Tibial artery (tissue), 4 donors: ENCODE measurements at regions not wholly inside any gene's neighbourhood (a gene's known extent, or its start where the extent isn't known, plus 50 kb on each side); places are given as distances from the start of the nearest gene placed in this dataset.

Source experiments
- DNase-seq, 2 donors: peaks; one replicate each; pipeline ENCODE4 v3.0.0-alpha.2; 2019
- H3K27ac ChIP-seq, 2 donors: fragments of 200-600 bp; sonication (generic) in 1 of 2; 1 replicate in 1 of 2; 2 replicates in 1 of 2; pipeline ENCODE4 v1.5.1; 2018 to 2019; ENCODE audit warnings: mild to moderate bottlenecking in 1 of 2
- H3K27me3 ChIP-seq, 2 donors: fragments of 200-600 bp; sonication (generic) in 1 of 2; one replicate each; pipeline versions ENCODE4 v1.5.1 to v1.6.0; 2016 to 2019
- H3K36me3 ChIP-seq, 3 donors: fragments of 200-600 bp; sonication (generic) in 2 of 3; one replicate each; pipeline ENCODE4 v1.5.1; 2016 to 2019; ENCODE audit warnings: mild to moderate bottlenecking in 2 of 3
- H3K4me1 ChIP-seq, 4 donors: fragments of 200-600 bp; sonication (generic) in 2 of 4; 1 replicate in 3 of 4; 2 replicates in 1 of 4; pipeline ENCODE4 v1.5.1; 2016 to 2019
- H3K4me3 ChIP-seq, 2 donors: fragments of 200-600 bp; sonication (generic) in 1 of 2; 1 replicate in 1 of 2; 2 replicates in 1 of 2; pipeline ENCODE4 v1.5.1; 2018 to 2019; ENCODE audit warnings: mild to moderate bottlenecking in 2 of 2
- H3K9me3 ChIP-seq, 3 donors: fragments of 200-600 bp; sonication (generic) in 1 of 3; one replicate each; pipeline ENCODE4 v1.5.1; 2016 to 2019
- intact Hi-C: fragments of 100-400 bp; cut with DNase I; formaldehyde crosslinking; loops from one replicate; pipeline ENCODE4 v1.15.0; 2023; ENCODE audit warnings: low total_unique reads
- TF ChIP-seq, protein P1 (sequence below), 2 experiments: fragments of 200-600 bp in 1 of 2; fragments of 450-650 bp in 1 of 2; IDR thresholded peaks; one replicate each; pipeline ENCODE4 v1.5.1; 2017 to 2019; ENCODE audit warnings: antibody characterized with exemption in 2 of 2, mild to moderate bottlenecking in 1 of 2, moderate library complexity in 1 of 2

DNA sequence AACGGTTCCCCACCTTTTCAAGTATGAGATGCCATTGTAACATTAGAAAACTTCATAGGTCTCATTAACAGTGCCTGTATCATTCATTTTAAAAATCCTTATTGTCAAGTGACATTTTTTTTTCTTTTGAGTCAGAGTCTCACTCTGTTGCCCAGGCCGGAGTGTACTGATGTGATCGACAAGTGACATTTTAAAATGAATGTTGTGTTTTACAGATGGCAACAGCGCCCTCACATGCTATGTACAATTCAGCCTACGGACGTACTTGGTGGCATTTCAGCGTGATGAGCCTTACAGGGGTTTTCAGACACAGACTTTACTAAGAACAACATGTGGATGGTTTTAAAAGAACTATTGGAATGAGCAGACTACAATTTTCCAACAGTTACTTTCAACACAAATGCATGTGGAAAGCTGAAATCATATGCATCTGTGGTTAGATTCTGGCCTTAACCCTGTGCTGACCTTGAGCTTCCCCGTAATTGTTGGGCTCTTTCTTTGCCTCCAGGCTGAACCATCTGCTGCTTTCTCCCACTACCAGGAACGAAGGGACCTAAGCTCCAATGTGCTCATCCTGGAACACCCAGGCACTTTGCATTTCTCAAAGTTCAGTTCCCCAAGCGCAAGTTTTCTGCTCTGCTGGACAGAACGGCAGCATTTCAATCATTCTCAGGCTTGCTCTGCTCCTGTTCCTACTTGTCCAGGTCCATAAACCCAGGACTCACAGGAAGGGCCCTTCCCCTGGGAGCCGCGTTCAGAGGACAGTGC is 119.9 kb upstream of the NDUFV2 start:
- TF ChIP-seq, protein P1, sequence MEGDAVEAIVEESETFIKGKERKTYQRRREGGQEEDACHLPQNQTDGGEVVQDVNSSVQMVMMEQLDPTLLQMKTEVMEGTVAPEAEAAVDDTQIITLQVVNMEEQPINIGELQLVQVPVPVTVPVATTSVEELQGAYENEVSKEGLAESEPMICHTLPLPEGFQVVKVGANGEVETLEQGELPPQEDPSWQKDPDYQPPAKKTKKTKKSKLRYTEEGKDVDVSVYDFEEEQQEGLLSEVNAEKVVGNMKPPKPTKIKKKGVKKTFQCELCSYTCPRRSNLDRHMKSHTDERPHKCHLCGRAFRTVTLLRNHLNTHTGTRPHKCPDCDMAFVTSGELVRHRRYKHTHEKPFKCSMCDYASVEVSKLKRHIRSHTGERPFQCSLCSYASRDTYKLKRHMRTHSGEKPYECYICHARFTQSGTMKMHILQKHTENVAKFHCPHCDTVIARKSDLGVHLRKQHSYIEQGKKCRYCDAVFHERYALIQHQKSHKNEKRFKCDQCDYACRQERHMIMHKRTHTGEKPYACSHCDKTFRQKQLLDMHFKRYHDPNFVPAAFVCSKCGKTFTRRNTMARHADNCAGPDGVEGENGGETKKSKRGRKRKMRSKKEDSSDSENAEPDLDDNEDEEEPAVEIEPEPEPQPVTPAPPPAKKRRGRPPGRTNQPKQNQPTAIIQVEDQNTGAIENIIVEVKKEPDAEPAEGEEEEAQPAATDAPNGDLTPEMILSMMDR (IDR thresholded peaks at IDR 0.05) = peak in 1 of 2 experiments; percentile 4
- intact Hi-C loops = loop anchor here (5.0 kb wide), 1 partner anchor 325 kb away; no protein-coding TSS in a partner anchor
- H3K4me1 ChIP-seq = no peaks in the 10 kb centered on the region
- no peak for DNase-seq
- H3K9me3 ChIP-seq = no peaks in the 10 kb centered on the region
- H3K36me3 ChIP-seq = no peaks in the 10 kb centered on the region
- H3K27ac ChIP-seq = no peak overlapping the region
- H3K4me3 ChIP-seq = no peak overlapping the region
- H3K27me3 ChIP-seq = no peaks in the 10 kb centered on the region

DNA sequence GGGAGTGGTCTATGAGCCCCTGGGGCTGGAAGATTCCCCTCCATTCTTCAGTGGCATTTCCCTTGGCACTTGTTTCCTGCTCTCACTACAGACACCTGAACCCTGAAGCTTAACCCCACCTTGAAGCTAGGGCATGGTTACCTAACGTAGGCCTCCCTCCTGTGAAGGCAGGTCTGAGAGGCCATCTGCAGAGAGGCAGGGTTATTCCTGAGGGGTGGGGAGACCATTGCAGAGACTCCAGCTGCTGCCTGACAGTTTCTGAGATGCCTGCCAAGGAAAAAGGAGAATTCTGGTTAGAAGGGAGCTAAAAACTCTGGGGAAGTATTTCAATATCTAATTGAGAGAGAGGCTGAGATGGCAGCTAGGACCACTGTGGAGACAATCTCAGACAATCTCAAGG is 119.3 kb upstream of the NDUFV2 start:
- Histone ChIP-seq H3K27me3 (no peaks in the 10 kb centered on the region), H3K9me3 (no peaks in the 10 kb centered on the region), H3K27ac (no peak overlapping the region), H3K4me3 (no peak overlapping the region), H3K36me3 (no peaks in the 10 kb centered on the region), H3K4me1 (no peaks in the 10 kb centered on the region)
- intact Hi-C loops = loop anchor here (5.0 kb wide), 1 partner anchor 326 kb away; no protein-coding TSS in a partner anchor
- TF ChIP-seq, protein P1 (IDR thresholded peaks at IDR 0.05) = no peak
- DNase-seq = no peak

DNA sequence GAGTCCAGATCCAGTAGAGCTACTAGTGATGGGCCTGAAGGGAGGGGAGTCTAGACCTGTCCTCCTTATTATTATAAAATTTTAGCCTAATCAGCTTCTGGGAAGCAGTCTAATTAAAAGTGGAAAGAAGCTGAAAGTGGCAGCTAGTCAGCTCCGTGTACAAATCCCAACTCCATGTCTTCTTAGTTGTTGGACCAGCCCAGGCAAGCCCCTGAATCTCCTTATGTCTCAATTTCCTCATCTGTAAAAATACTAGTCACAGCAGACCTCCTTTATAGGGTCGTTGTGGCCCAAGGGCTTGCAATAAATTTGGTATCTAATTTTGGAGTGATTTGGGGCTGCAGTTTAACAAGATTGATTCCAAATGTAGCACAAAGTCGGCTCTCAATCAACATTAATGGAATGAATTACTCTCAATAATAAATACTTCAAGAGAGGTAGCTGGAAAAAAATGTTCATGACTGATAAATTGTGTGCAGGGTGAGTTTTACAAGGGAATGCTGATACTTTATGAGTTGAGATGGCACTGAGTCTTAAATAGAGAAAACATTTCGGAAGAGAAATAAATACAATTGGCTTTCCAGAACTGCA is 118.3 kb upstream of the NDUFV2 start:
- TF ChIP-seq, protein P1 (IDR thresholded peaks at IDR 0.05) = no peak
- DNase-seq = no peak
- intact Hi-C loops = loop anchor here (5.0 kb wide), 1 partner anchor 327 kb away; no protein-coding TSS in a partner anchor

DNA sequence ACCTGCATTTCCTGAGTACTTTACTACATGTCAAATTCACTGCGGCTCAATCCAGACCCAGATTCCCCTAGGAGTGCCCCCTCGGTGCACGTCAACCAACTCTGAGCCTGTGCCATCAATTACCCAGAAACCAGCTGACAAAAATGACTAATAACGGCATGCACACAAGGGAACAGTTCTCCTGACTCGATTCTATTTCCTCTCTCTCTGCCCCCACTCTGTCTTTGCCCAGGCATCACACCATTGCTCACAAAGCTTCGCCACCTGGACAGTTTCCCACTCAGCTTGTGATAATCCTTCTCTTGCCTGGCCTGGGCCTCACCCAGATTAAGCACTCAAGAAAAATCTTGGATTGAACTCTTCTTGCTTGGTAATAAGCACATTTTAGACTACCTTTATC is 115.3 kb upstream of the NDUFV2 start:
- peaks cover 0 to 4% (median 0%) of the 10 kb centered on the region in 4 donors for H3K4me1 ChIP-seq
- no peaks in the 10 kb centered on the region for H3K27me3 ChIP-seq
- DNase-seq = no peak
- no peak overlapping the region for H3K4me3 ChIP-seq
- no peak overlapping the region for H3K27ac ChIP-seq
- intact Hi-C loops = no loop called here
- TF ChIP-seq, protein P1 (IDR thresholded peaks at IDR 0.05) = no peak
- H3K36me3 ChIP-seq = no peaks in the 10 kb centered on the region
- H3K9me3 ChIP-seq = no peaks in the 10 kb centered on the region

More for the DNA sequence above, 118.3 kb upstream of the NDUFV2 start:
- Histone ChIP-seq H3K27me3 (no peaks in the 10 kb centered on the region), H3K27ac (no peak overlapping the region), H3K4me3 (no peak overlapping the region), H3K4me1 (no peaks in the 10 kb centered on the region), H3K9me3 (no peaks in the 10 kb centered on the region), H3K36me3 (no peaks in the 10 kb centered on the region)

DNA sequence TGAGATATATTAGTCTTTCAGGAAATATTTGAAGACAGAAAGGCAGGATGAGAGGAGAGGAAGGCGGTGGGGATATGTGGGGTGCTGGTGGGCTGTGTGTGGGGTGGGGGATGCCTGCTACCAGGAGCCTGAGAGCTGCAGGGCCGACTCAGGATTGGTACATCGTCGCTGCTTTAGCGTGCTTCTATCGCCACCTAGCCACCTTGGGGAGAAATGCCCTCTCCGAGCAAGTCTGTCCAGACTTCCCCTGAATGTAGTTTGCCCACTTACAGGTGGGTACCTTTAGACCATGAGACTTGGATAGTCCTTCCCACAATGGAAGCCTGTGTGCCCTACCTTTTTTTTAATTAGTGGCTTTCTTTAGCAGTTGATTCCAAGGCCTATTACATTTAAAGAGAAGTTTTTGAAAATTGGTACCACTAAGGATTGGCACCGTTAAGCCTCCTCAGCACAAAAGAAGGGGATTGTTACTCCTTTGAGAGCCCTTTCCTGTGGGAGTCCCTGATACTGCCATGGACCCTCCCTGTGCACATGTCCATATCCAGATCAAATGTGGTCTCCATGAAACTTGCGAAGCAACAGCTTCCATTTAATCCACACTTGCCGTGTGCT is 114.1 kb upstream of the NDUFV2 start:
- H3K9me3 ChIP-seq = no peaks in the 10 kb centered on the region
- intact Hi-C loops = loop anchor here (2.0 kb wide), 1 partner anchor 292 kb away; no protein-coding TSS in a partner anchor
- H3K27me3 ChIP-seq = no peaks in the 10 kb centered on the region
- H3K36me3 ChIP-seq = no peaks in the 10 kb centered on the region
- H3K4me3 ChIP-seq = no peak overlapping the region
- peaks cover 0 to 4% (median 0%) of the 10 kb centered on the region in 4 donors for H3K4me1 ChIP-seq
- DNase-seq = peak; percentile 38 to 73
- TF ChIP-seq, protein P1 (IDR thresholded peaks at IDR 0.05) = peak; percentile 55 to 70
- no peak overlapping the region for H3K27ac ChIP-seq
